HEK293 (cell line): ENCODE measurements at regions not wholly inside any gene's neighbourhood (a gene's known extent, or its start where the extent isn't known, plus 50 kb on each side); places are given as distances from the start of the nearest gene placed in this dataset.

Experiments used
- ZNF292 ChIP-seq: fragments of 450-650 bp; formaldehyde crosslinking; IDR thresholded peaks from 2 replicates; pipeline ENCODE4 v1.5.1; 2016; ENCODE audit warnings: low read depth, missing biosample characterization, missing genetic modification characterization, borderline replicate concordance
- ZNF335 ChIP-seq: fragments of 450-650 bp; formaldehyde crosslinking; conservative IDR thresholded peaks from 2 replicates; pipeline ENCODE4 v1.5.1; 2016; ENCODE audit warnings: missing biosample characterization, missing genetic modification characterization
- ZNF530 ChIP-seq: fragments of 450-650 bp; formaldehyde crosslinking; IDR thresholded peaks from 2 replicates; pipeline ENCODE4 v1.5.1; 2016; ENCODE audit warnings: low read depth, missing biosample characterization, missing genetic modification characterization
- ZNF561 ChIP-seq: fragments of 450-650 bp; IDR thresholded peaks from 2 replicates; pipeline ENCODE4 v1.5.1; 2018; ENCODE audit warnings: missing biosample characterization, missing genetic modification characterization, borderline replicate concordance
- TF ChIP-seq, protein P1 (sequence below): fragments of 450-650 bp; formaldehyde crosslinking; IDR thresholded peaks from 2 replicates; pipeline ENCODE4 v1.5.1; 2016; ENCODE audit warnings: missing biosample characterization, missing genetic modification characterization
- TF ChIP-seq, protein P2 (sequence below): fragments of 450-650 bp; formaldehyde crosslinking; IDR thresholded peaks from 2 replicates; pipeline ENCODE4 v1.5.1; 2016; ENCODE audit warnings: missing biosample characterization, missing genetic modification characterization
- TF ChIP-seq, protein P3 (sequence below): fragments of 450-650 bp; formaldehyde crosslinking; IDR thresholded peaks from 2 replicates; pipeline ENCODE4 v1.5.1; 2016; ENCODE audit warnings: missing biosample characterization, missing genetic modification characterization

DNA sequence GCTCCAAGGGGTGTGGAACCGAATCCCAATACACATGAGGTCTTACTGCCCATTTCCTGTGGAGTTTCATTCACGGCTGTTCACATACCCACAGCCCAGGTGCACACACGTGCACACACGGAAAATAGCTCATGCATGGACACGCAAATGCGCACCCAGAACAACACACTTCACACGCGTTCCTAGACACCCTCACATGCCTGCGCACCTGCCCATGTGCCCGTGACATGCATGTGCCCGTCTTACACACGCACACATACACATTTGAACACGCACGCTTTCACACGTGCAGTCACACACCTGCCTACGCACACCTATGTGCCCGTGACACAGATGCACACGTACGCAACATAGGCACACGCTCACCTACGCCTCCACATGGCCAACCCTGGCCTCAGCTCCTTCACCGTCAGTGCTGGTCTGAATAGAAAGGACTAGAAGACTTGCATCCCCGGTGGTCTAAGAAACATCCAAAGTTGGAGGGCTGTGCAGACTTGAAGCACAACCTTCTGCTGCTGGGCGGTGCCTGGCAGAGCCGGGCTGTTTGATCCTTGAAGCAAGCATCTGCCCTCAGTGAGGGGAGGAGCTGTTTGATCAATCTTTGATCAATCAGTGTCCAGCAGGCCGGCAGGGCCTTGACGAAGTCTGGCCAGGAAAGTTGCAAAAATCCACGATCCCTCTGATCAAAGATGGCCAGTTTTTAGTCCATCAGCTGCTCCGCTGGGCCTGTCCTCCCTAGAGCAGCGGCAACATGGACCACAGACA, 164.7 kb downstream of the OLFM1 start:
- TF ChIP-seq, protein P1, sequence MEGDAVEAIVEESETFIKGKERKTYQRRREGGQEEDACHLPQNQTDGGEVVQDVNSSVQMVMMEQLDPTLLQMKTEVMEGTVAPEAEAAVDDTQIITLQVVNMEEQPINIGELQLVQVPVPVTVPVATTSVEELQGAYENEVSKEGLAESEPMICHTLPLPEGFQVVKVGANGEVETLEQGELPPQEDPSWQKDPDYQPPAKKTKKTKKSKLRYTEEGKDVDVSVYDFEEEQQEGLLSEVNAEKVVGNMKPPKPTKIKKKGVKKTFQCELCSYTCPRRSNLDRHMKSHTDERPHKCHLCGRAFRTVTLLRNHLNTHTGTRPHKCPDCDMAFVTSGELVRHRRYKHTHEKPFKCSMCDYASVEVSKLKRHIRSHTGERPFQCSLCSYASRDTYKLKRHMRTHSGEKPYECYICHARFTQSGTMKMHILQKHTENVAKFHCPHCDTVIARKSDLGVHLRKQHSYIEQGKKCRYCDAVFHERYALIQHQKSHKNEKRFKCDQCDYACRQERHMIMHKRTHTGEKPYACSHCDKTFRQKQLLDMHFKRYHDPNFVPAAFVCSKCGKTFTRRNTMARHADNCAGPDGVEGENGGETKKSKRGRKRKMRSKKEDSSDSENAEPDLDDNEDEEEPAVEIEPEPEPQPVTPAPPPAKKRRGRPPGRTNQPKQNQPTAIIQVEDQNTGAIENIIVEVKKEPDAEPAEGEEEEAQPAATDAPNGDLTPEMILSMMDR (tag by site-specific recombination), result no peak
- TF ChIP-seq ZNF561 (tag by site-specific recombination) (no peak), ZNF335 (tag by site-specific recombination) (no peak), ZNF530 (tag by site-specific recombination) (no peak), ZNF292 (no peak)
- TF ChIP-seq, protein P2, sequence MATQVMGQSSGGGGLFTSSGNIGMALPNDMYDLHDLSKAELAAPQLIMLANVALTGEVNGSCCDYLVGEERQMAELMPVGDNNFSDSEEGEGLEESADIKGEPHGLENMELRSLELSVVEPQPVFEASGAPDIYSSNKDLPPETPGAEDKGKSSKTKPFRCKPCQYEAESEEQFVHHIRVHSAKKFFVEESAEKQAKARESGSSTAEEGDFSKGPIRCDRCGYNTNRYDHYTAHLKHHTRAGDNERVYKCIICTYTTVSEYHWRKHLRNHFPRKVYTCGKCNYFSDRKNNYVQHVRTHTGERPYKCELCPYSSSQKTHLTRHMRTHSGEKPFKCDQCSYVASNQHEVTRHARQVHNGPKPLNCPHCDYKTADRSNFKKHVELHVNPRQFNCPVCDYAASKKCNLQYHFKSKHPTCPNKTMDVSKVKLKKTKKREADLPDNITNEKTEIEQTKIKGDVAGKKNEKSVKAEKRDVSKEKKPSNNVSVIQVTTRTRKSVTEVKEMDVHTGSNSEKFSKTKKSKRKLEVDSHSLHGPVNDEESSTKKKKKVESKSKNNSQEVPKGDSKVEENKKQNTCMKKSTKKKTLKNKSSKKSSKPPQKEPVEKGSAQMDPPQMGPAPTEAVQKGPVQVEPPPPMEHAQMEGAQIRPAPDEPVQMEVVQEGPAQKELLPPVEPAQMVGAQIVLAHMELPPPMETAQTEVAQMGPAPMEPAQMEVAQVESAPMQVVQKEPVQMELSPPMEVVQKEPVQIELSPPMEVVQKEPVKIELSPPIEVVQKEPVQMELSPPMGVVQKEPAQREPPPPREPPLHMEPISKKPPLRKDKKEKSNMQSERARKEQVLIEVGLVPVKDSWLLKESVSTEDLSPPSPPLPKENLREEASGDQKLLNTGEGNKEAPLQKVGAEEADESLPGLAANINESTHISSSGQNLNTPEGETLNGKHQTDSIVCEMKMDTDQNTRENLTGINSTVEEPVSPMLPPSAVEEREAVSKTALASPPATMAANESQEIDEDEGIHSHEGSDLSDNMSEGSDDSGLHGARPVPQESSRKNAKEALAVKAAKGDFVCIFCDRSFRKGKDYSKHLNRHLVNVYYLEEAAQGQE (tag by site-specific recombination), result no peak
- TF ChIP-seq, protein P3, sequence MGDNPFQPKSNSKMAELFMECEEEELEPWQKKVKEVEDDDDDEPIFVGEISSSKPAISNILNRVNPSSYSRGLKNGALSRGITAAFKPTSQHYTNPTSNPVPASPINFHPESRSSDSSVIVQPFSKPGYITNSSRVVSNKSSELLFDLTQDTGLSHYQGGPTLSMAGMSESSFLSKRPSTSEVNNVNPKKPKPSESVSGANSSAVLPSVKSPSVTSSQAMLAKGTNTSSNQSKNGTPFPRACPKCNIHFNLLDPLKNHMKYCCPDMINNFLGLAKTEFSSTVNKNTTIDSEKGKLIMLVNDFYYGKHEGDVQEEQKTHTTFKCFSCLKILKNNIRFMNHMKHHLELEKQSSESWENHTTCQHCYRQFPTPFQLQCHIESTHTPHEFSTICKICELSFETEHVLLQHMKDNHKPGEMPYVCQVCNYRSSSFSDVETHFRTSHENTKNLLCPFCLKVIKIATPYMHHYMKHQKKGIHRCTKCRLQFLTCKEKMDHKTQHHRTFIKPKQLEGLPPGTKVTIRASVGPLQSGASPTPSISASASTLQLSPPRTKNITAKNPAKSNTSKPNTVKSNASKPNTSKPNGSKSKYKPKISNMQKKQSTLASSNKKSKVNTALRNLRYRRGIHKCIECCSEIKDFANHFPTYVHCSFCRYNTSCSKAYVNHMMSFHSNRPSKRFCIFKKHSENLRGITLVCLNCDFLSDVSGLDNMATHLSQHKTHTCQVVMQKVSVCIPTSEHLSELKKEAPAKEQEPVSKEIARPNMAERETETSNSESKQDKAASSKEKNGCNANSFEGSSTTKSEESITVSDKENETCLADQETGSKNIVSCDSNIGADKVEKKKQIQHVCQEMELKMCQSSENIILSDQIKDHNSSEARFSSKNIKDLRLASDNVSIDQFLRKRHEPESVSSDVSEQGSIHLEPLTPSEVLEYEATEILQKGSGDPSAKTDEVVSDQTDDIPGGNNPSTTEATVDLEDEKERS (tag by site-specific recombination), result no peak
